ENCODE measurements at regions not wholly inside any gene's neighbourhood (a gene's known extent, or its start where the extent isn't known, plus 50 kb on each side); places are given as distances from the start of the nearest gene placed in this dataset.
"Not testable (repeated sequence)": the region's sequence is repeated elsewhere in the genome, so short reads cannot be mapped to it uniquely, and the experiment has no call there.

- DNase-seq, result not testable (repeated sequence)
Observed at GRCh38 chr19:34871911-34872310, 54.8 kb upstream of the ZNF30 start.

- no peak for DNase-seq
Observed at GRCh38 chr19:34867631-34868030, 59.1 kb upstream of the ZNF30 start.

GRCh38 chr19:34865225-34865624 is 61.5 kb upstream of the ZNF30 start:
- not testable (repeated sequence) for DNase-seq

- not testable (repeated sequence) for DNase-seq
Observed at GRCh38 chr19:34859823-34860736, 66.6 kb upstream of the ZNF30 start.

GRCh38 chr19:34859325-34859724 is 67.4 kb upstream of the ZNF30 start:
- not testable (repeated sequence) for DNase-seq

GRCh38 chr19:34856052-34856451 is 70.7 kb upstream of the ZNF30 start:
- no peak for DNase-seq

- DNase-seq, result no peak
Observed at GRCh38 chr19:34853369-34853768, 73.3 kb upstream of the ZNF30 start.

- no peak for DNase-seq
Observed at GRCh38 chr19:34852669-34853068, 74.0 kb upstream of the ZNF30 start.

GRCh38 chr19:34851277-34851804 is 75.4 kb upstream of the ZNF30 start:
- no peak for DNase-seq

GRCh38 chr19:34847393-34847792 is 74.4 kb upstream of the ZNF599 start:
- no peak for DNase-seq

GRCh38 chr19:34844277-34844676 is 71.3 kb upstream of the ZNF599 start:
- no peak for DNase-seq

- no peak for DNase-seq
Observed at GRCh38 chr19:34841780-34842179, 68.8 kb upstream of the ZNF599 start.

- DNase-seq, result peak; percentile 50
Observed at GRCh38 chr19:34838753-34839431, 65.9 kb upstream of the ZNF599 start.

- peak; percentile 33 for DNase-seq
Observed at GRCh38 chr19:34838248-34838647, 65.2 kb upstream of the ZNF599 start.

GRCh38 chr19:34837262-34837661 is 64.2 kb upstream of the ZNF599 start:
- DNase-seq, result peak; percentile 50

GRCh38 chr19:34835631-34836351 is 62.8 kb upstream of the ZNF599 start:
- DNase-seq, result no peak

GRCh38 chr19:34834472-34835061 is 61.6 kb upstream of the ZNF599 start:
- no peak for DNase-seq

GRCh38 chr19:34832581-34833112 is 59.6 kb upstream of the ZNF599 start:
- no peak for DNase-seq

- no peak for DNase-seq
Observed at GRCh38 chr19:34831714-34832113, 58.7 kb upstream of the ZNF599 start.

- no peak for DNase-seq
Observed at GRCh38 chr19:34828156-34828555, 55.1 kb upstream of the ZNF599 start.

- no peak for DNase-seq
Observed at GRCh38 chr19:34825212-34825611, 52.2 kb upstream of the ZNF599 start.

- DNase-seq, result no peak
Observed at GRCh38 chr19:34824686-34825085, 51.7 kb upstream of the ZNF599 start.

All from hematopoietic multipotent progenitor cell treated with erythropoietin and hydrocortisone succinate and interleukin-3 and kit ligand, for 4 days (in vitro differentiated cells).